ENCODE measurements at regions not wholly inside any gene's neighbourhood (a gene's known extent, or its start where the extent isn't known, plus 50 kb on each side); places are given as distances from the start of the nearest gene placed in this dataset.

GRCh38 chr2:126817172-126817571 lies 81.5 kb upstream of the TEX51 start:
- TF ChIP-seq RAD21 (IDR thresholded peaks at IDR 0.05; ENCODE audit: low read depth) (no peak), TCF12 (IDR thresholded peaks at IDR 0.05; ENCODE audit: low read depth) (no peak), EGR1 (IDR thresholded peaks at IDR 0.05) (no peak), YY1 (IDR thresholded peaks at IDR 0.05; ENCODE audit: low read depth) (no peak), MAX (IDR thresholded peaks at IDR 0.05) (no peak)

Data from Ishikawa (cell line).